Fibroblast of gingiva (primary cell): ENCODE measurements at regions not wholly inside any gene's neighbourhood (a gene's known extent, or its start where the extent isn't known, plus 50 kb on each side); places are given as distances from the start of the nearest gene placed in this dataset.

Experiments
- DNase-seq: peaks from one replicate; pipeline ENCODE4 v3.0.0-alpha.2; 2011; ENCODE audit warnings: low read depth

DNA sequence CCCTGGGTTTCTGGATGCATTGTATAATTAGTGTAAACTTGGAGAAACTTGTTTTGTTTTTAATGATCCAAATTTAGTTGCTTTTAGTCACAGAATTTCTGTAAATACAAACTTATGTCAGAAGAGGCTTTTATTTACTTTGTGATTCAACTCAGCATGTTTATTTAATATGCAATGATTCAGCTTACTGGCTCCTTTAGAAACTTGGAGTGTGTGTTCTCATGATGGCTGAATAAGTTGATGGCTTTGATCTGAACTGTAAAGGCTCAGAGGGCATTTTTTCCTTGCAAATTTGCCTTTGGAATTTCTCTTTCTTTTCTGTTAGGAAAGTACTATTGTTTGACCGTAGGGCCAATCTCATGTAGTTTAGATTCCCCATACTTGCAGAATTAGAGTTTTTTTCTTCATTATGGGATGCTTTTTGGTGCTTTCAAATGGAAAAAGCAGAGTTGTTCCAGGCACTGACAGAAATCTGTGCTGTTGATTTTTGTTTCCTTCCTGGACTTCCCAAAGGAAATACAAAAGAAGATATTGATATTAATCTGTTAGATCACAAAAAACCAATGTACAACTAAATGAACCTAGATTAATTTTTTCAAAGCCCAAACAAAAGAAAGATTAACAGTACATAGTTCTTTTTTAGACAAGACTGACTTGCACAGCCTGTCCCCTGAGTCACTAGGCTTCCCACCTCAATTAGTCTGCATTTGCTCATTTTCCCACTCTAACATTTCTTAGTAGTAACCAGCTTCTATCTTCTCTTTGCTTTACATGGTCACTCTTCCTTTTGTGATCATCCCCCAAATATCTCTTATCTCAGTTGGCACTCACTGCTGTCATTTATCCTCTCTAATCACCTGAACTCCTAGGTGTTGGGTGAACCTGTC lies 96.8 kb upstream of the AGR3 start:
- peak; percentile 78 for DNase-seq

DNA sequence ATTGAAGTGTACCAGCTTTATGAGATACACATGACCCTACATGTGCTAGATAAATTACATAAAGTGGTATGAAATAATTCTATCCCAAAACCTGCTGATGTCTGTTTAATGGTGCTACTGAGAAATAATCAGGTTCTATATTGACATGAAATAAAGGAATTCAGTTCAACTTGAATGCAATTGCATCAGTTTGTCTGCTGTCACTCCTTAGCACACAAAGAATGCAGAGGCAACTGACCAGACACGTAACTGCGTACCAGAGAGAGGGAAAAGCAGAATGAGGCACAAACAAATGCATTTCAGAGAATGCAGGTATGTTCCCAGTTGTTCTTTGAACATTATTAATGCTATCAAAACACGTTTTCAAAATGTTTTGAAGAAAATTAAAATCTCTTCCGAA lies 98.8 kb upstream of the AGR3 start:
- no peak for DNase-seq

DNA sequence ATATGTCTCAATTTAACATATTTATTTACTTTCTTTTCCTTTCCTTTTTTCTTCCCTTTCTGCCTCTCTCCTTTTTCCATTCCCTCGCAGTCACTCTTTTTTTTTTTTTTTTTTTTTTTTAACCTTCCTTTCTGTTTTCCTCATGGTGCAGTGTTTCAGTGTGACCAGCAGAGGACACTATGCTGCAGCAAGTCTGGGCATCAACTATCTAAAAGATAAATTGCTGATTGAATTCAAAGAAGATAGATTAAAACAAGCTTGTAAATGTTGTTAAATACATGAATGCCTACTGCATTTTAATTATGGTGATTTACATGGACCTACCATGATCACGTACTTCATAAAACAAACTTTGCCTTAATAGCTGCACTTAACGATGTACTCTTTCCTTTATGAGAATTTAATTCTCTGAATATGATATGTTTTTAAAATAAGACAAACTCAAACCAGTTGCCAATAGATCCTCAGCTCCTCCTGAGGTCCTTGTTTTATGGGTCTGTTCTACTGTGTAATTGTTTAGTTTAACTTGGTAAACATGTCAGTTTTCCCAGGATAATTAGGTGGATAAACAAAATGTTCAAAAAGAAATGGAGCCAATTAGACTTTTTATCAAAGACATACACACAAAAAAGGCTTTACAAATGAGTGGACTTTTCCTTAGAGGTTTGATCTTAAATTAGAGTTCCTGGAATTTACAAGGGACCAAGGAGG lies 101.0 kb upstream of the AGR3 start:
- peak; percentile 63 for DNase-seq

DNA sequence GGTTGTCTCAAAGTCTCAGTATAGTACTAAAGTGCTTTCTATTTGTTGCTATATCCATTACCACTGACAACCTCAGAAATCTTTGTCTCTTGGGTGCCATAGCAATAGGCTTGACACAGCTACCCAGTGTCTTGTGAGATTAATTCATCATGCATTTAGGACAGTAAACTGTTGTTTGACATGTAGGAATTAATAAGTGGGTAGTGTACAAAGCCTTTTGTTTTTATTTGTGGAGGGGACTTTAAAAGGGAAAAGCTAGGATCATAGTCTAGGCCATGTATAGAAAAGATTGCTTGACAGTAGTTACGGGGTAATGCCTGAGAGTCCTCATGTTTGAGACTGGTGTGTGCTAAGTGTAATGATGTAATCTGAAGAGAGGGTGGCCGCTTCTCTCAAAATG lies 102.6 kb upstream of the AGR3 start:
- DNase-seq = no peak

DNA sequence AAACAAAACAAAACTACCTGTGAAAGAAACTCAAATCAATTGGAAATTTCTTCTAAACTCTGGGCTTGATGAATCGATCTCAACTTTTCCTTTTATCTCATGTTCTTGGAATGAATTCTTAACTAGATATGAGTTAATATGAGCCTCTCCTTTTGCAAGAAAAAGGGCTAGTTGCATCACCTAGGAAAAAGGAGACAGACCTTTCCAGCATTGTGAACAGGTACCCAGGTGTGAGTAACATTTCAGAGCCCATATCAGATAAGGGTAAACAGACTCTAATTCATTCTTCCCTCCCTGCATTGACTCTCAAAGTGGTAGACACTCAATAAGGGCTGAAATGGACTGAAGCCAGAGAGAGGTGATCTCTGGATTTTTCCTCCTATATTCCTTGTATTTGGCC lies 103.8 kb upstream of the AGR3 start:
- no peak for DNase-seq

DNA sequence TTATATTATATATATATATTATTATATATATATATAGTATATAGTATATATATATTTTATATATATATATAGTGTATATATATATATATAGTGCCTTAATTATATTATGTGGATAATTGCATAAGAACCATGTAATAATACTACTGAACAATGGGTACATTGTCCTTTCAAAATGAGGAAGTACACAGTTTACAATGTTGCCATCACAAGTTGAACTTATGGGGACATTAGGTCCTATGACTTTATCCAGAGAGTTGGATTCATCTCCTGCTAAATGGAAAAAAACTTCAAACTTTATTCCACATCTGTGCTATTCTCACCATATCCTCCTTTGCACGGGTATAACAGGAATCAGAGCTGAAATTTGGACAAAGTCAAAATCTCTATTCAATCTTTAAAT lies 105.0 kb upstream of the AGR3 start:
- no peak for DNase-seq

DNA sequence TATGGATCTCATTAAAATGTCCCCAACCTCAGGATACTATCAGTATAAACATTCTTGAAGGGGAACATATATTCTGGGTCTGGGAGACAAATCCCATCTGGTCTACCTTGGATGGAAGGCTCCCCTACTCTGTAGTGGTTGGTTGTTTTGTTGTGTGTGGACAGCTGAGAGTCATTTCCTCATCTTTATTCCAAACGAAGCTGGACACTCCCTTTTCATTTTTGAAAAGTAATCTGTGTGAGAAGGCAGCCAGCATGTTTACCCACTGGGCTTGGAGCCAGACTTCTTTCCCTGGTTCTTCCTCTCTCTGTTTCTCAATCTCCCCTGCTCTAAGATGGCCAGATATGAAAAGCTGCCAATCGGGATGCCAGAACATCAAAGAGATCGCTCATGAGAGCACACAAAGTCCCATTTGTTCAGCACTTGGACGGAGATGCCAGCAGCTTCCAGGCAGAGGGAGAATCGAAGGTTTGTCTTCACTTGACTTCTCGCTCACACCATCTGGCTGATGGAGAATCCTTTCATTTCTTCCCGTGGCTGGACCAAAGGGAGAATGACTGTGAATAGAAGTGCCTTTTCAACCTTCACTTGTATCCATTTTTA lies 108.1 kb upstream of the AGR3 start:
- DNase-seq = peak; percentile 99

DNA sequence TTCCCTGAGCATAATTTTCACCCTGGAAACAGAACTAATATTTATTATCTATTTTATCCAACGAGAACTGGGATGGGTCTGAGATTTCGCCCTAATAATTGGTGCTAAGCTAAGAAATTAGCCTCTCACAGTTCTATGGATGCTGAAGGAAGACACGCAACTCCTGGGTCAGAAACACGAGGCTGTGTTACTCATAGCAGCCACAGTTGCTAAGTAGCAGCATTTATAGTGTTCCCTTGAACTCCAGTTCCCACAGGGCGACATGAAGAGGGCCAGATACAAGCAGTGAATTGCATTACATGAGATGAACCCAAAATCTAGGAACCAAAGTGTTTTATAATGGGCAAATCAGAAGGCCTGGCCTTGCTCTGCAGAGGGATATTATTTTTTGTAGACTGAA lies 109.8 kb upstream of the AGR3 start:
- peak; percentile 36 for DNase-seq

DNA sequence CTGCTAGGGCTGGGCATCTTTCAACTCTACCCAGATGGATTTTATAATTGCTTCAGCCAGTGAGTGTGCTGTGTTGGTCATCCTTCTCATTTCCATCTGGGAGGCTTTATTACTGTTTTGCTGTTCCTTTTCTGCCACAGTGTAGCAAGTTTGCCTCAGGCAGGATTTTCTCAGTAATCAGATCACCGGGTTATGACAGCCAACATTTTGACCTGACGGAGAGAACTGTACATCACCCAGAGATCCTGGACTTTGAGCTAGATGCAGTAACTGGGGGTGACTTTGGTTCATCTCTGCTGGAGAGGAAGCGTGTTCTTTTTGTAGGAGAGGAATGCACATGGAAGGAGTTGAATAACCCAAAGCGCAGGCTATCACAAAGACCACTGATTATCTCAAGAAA lies 111.8 kb upstream of the AGR3 start:
- peak; percentile 48 for DNase-seq

DNA sequence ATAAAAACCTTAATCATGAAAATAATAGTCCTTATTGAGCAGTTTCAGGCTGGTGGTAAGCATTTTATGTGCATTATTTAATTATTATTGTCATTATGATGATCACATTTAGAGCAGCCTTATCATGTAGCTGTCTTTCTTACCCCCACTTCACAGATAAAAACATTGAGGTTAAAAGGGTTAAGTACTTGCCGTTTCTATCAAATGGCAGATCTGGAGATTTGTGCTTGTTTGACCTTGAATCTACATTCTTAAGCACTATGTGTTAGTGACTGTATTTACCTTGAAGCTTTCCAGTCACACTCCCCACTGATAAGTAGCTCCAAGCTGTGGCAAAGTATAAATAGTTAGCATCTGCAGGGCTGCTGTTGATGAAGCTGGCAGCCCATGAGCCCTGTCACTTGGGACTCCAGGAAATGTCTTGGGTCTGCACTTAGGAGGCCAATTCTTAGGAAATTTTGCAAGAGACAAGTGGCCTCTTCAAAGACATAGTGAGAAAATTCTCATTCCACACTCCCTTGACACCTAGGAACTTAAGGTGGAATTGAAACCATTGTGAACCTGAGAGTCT lies 116.8 kb upstream of the AGR3 start:
- DNase-seq = no peak

DNA sequence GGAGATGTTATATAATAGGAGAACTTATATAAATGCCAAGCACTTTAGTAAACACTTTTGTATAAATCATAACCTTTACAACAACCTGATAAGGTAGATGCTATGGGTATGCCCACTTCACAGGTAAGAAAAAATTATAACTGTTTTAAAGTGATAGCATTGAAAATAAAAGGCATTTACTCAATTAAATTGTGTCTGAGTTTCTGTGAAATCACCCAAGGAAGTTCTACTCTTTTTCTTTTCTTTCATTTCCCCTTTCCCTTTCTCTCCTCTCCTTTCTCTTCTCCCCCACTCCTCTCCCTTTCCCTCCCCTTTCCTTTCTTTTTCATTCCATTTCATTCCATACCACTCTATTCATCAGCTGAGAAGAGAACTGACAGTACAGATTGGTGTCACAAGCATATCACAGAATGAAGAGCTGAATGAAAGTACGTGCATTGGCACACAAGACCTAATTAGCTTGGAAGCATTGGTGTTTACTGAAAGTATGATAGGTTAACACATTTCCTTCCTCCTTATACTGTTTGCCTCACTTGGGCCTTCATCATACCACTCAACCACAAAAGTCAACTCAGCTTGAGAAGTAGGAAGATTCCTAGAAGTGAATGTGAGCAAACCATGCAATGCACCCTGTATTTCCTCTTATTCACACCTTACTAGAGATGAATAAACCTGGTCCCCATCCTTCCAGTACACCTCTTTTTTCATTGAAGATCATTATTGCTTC lies 117.9 kb upstream of the AGR3 start:
- no peak for DNase-seq

DNA sequence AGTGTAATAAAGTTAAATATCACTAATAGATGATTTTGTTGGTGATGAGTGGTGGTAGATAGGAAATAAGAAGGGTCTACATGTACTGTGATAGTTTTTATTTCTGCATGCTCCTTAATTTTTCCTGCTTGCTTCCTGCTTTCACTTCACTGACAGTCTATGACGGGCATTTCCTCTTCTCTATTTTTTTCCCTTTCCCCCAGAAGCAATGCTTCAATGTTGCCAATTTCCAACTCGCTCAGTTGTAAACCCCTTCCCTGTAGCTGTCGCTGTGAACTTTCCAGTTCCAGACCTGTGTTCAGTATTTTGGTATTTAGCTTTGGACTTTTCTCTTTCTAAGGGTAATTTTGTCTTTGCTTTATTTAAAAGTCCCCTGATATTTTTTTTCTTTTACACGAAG lies 123.5 kb upstream of the AGR3 start:
- DNase-seq = no peak

DNA sequence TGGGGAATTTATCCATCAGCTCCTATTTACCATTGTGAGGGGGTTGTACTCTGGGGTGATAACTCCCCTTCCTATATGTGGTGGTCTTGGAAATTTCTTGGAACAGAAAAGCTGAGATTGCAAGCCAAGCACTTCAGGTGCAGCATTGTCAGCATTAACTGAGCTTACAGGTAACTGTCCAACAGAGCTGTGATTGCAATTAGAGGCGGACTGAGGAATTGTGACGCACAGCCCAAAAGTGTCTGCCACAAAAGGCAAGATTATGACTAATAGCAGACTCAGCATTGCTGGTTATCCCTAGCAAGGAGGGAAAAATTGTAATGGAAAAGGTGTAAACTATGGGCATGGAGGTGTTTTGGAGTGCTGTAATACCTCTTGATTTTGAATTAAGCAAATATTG lies 126.1 kb upstream of the AGR3 start:
- DNase-seq = no peak

DNA sequence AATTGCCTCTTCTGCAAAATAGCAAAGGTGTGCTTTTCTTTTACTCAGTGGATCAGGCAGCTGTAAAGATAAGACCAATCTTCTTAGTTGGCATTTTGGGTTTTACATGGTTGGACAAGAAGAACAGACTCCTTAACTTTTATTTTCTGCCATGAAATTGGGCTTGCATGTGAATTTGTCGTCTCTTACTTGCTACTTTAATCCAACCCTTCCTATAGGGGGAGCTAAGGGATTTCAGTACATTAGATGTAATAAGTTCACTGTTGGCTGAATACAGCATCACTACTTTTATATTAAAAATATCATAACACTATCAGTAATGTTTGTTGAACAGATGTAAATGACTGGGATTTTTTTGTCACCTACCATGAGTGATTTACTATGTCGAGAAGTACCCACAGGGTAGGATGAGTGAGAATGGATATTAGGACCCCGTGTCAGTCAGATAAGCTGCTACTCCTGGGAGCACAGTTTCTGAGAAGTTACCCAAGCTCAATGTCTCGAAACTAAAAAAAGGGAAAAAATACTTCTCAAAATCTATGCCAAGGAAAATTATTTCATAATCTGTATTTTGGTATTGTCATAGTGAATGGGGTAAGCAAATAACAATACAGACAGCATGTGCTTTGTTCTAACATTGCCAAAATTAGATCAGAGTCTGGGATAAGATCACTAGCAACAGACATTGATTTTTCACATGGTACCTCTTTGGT lies 127.4 kb upstream of the AGR3 start:
- DNase-seq = peak; percentile 64

DNA sequence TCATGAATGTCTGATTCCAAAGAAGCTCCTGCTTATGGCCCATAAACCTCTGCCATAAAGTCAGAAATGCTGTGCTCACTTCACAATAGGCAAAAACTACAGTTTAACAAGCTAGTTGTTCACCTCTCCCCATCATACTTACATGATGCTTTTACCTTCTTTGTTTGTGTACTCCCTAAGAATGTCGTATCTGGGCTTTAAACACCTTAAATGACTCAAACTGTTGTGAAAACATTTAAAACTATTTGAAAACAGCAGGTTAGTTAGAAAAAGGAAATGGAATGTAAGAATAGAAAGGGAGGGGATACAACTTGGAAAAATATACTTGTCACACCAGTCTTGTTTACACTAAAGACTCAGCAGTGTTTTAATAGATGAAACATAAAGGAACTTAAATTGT lies 128.2 kb upstream of the AGR3 start:
- no peak for DNase-seq

DNA sequence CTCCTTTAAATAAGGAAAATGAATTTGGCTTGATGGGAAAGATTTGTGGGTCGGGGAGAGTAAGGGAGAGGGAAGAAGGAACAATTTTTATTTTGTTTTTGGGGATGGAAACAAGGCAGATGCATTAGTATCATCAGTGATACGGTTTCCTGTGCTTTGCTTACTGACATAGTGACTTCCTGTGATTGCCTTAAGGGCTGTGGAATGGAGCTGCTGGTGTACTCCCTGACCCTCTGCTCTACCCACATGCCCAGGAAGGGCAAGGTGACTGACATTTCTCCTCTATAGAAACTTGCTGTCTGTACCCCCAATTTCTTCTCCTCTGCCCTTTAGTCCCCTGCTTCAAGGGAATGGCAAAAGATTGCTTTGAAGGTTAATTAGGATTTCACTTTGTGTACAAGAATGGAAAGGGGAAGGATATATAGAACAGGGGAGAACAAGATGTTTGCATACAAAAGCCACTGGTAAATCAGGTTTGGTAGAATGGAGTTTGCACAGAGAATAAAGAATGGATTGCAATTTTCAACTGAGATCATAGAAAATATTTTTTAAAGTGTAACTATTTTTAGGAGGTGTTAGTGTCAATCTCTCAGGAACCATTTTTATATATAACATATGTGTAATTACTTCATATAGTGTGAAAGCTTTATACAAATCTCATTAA lies 129.0 kb upstream of the AGR3 start:
- DNase-seq = no peak

DNA sequence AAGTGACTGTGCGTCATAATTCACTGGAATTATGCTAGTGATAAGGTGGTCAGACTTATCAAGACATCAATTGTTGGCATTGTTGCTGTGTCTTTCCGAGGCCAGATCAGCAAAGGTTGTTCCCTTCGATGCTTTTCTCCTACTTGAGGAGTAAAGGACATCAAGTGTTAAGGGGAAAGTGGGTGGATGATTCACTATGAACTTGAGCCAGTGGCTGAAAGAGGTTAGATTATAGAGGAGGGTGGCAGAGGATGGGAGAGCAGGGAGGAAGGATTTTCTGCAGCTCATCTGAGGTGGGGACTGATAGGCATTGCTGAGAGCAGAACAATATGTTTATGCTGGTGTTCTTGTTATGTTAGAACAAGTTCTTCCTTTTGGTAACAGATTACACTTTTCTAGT lies 131.4 kb upstream of the AGR3 start:
- DNase-seq = no peak

DNA sequence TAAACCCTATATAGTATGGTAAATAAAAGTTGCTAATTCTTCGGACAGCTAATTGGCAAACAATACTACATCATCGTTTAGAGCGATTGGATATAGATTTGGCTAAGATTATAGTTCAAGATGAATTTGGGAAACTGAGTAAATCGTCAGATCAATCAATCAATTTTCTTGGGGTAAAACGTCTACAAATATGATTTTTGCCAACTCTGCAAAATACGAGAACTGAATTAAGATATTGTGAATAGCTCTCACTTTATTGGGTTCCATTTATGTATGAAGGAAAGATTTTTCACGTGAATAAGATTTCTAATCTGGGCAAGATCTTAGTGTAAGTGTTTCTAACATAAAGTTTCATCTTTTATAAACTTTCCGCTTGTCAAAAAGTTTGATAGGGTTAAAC lies 132.9 kb upstream of the AGR3 start:
- no peak for DNase-seq

DNA sequence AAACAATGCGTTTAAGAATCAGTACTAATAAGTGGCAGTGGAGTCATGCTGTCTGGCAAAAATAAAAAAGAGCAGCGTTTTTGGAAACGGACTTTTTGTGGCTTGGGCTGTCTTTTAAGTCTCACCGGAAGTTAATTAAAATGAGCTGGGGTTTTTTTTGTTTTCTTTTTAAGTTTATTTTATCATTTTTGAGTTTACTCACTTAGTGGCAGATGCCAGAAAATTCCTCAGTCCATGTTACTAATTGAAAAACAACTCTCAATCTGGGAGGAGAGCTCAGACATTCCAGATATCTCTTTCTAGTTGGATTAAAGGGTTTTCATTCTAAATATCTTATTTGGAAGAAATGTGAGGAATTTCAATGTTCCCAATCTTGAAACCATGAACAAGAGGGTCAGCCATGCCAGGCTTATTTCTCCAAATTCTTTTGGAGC lies 133.8 kb upstream of the AGR3 start:
- DNase-seq = peak; percentile 59

DNA sequence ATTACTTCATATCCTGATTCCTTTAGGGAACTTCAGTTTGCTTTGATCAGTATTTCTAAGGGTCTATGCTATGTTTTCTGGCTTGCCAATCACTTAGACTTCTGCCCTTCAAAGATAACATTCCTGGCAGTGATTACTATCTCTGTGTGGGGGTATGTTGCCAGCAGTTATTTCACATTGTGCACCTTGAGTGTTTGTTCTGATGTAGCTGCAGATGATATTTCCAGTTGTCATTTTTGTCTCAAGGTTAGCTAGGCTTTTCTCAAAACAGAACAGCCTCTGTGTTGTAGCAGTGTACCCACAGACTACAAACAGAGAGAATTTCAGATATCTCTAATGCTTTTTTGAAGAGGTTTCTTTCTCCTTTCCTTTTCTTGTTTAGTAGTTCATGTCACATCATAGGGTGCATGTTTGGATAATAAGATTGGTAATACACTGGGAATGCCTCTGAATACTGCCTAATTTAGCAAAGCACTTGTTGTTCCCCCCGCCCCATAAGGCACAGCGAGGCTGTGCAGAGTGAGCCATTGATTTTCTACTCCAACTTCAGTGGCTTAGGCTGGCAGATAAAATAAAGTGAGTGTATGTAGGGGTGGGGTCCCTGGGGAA lies 134.7 kb upstream of the AGR3 start:
- no peak for DNase-seq
